ENCODE measurements at regions not wholly inside any gene's neighbourhood (a gene's known extent, or its start where the extent isn't known, plus 50 kb on each side); places are given as distances from the start of the nearest gene placed in this dataset.
"Not testable (repeated sequence)": the region's sequence is repeated elsewhere in the genome, so short reads cannot be mapped to it uniquely, and the experiment has no call there.

DNA sequence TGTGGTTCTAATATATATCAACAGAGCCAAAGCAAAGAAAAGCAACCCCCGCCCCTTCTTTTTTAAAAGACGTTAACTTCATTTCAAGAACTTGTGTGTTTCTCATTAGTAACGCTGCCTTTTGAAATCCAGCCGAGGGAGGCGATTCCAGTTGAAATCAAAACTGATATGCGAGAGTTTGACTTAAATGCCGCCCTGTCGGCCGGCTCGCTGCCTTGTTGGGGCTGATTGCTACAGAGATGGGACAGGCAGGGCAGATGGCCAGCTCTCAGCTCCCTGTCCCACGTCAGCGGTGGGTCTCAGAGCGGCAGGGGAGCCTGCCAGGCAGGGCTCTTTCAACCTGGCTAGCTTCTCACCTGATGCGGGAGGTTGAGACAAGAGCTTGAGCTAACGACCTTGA lies 51.9 kb upstream of the ALX4 start:
- DNase-seq, result no peak

DNA sequence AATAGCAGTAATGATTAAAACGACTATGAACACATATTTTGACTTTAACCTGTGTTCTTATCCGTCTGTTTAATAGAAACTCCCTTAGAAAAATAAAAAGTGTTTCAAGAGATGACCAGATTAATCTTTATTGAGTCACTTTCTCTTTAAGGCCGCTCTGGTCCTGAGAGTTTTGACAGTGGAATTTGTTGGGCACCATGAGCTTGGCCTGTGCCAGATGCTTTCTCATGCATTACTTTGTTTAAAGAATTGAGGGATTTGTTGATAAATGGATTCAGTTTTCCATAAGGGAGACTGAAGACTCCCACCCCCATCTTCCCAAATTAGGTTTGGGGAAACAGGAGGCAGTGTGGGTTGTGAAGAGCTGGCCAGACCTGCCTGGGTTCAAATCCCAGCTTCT lies 53.2 kb upstream of the ALX4 start:
- no peak for DNase-seq

DNA sequence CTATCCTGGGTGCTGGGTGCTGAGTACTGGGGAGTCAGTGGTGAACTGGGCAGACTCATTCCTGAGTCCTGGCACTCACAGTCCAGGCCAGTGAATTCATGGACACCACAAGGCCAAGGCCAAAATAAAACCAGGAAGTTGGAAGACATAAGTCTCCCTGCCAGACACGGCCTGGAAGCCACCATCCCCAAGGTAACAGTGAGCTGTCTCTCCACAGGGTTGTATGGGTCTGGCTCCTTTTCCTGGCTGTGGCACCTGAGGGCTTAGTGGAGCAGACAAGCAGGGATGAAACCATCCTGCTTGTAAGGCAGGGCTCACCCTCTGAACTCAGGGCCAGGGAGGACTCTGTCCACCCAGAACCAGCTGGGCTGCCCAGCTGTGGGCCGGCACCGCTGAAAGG lies 54.7 kb upstream of the ALX4 start:
- no peak for DNase-seq

DNA sequence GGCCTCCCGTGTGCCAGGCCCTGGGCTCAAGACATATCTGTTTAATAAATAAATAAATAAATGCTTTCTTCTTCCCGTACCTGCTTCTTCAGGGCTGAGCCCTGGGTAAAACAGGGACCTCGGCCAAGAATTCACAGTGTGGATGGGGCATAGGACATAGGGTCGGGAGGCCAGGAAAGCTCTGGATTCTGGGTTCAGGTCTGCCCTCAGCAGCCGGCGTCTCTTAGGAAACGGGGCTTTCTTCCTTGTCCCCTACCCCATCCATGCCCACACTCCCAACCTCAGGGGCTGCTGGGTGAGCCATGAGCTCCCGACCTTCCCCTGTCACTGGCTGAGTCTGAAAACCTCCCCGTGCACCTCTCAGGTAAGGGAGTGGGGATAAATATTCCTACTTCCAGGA lies 55.7 kb upstream of the ALX4 start:
- no peak for DNase-seq

DNA sequence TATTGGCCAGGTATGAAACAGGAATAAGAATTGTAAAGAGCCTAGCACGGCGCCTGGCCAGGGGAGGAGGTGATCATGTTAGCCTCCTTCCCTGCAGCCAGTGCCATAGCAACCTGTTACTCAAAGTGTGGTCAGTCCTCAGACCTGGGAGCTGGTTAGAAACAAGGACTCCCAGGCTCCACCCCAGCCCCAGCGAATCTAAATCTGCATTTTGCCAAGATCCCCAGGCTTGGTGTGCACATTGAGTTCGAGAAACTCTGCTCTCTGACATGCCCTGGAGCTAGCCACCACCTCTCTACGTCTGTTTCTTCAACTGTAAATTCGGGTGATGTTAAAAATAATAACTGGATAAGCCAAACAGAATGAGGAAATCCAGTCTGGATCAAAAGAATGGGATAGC lies 56.1 kb upstream of the ALX4 start:
- no peak for DNase-seq

DNA sequence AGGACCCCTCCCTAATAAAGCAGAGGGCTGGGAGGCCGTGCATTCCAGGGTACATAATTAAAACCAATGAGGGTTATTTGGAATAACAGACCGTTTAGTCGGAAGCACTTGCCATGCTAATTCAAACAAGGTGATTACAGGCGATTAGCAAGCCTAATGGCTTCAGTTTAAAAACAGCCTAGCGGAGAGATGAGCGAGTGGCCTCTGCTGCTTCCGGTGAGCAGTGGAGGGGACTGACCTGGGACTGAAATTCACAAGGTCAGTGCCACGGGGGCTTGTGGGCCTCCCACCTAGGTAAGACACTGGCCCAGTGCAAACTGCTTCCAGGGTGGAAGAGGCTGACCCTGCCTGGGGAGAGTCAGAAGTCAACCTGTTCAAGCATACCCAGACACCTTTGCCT lies 56.8 kb upstream of the ALX4 start:
- no peak for DNase-seq

DNA sequence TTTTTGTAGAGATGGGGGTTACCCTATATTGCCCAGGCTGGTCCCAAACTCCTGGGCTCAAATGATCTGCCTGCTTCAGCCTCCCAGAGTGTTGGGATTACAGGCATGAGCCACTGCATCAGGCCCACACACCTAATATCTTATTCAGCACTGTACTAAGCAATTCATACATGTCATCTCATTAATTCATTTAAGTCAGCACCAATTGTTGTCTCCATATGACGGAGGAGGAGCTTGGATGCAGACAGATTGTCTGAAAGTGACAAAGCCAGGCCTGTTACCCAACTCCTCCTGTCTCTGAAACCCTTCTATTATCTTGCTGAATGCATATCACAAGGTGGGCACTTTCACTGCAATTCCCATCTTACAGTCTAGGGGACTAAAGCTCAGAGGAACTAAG lies 57.5 kb upstream of the ALX4 start:
- no peak for DNase-seq

DNA sequence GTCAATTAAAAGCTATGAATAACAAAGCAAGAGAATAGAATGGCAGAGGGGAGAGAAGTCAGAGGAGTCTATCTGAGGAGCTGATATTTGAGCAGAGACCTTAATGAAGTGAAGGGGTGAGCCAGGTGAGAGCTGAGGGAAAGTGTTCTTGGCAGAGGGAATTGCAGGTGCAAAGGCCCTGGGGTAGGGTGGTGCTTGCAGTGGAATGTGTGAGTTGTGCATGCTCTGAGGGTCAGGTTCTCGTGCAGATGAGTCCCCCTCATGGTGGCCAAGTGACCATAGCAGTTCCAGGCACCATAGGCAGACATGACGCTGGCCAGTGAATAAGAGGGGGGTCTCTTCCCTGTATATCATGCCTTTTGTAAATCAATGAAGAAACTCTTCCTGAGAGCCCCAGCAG lies 58.9 kb upstream of the ALX4 start:
- no peak for DNase-seq

DNA sequence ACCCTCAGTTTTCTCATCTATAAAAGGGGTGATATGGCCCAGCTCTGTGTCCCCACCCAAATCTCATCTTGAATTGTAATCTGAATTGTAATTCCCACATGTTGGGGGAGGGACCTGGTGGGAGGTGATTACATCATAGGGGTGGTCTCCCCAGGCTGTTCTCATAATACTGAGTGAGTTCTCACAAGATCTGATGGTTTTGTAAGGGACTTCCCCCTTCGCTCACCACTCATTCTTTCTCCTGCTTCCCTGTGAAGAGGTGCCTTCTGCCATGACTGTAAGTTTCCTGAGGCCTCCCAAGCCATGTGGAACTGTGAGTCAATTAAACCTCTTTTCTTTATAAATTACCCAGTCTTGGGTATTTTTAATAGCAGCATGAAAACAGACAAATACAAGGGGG lies 61.1 kb upstream of the ALX4 start:
- not testable (repeated sequence) for DNase-seq

DNA sequence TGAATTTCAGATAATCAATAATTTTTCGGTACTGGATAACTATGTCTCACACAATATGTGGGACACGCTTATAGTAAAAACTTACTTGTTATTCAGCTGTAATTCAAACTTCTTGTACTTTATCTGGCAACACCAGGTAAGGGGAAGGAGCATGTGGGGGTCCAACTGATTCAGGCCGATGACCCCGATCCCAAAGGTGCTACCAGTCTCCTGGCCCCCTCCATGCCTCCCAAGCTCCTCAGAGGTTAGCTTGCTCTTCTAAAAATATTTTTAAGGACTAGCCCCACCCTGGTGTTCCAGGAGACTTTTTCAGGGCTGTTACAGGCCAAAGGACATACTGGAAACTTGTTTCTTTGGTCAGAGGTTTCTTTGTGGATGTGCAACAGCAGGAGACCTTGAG lies 61.8 kb upstream of the ALX4 start:
- DNase-seq, result no peak

DNA sequence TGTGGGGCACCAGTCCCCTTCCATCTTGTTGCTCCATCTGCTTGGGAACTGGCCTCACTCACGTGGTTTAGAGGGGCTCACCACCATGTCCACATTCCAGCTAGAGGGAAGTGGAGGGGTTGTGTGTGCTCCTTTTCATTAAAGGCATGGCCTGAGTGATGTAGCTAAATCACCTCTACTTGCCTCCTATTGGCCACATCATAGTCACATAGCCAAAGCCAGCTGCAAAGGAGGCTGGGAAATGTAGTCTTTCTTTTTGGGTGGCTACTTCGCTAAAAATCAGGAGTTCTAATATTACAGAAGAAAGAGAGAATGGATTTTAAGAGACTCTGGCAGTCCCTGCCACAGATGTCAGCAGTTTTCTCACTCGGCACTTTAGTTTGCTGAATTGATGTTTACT lies 63.0 kb upstream of the ALX4 start:
- no peak for DNase-seq

DNA sequence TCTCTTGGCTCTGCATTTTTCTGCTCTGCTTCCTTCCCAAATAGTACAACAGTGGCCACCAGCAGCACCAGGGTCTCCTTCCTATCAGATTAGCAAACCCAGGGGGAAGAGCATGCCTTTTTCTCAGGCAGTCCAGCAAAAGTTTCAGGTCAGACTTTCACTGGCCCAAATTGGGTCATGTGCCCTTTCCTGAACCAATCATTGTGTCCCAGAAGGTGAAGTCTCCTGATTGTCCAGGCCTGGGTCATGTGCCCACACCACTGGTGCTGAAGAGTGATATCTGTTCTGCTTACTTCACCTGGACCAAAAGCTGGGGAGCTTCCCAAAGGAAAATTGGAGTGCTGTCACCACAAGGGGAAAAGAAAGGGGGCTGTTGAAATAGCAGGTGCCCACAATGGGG lies 64.1 kb upstream of the ALX4 start:
- no peak for DNase-seq

DNA sequence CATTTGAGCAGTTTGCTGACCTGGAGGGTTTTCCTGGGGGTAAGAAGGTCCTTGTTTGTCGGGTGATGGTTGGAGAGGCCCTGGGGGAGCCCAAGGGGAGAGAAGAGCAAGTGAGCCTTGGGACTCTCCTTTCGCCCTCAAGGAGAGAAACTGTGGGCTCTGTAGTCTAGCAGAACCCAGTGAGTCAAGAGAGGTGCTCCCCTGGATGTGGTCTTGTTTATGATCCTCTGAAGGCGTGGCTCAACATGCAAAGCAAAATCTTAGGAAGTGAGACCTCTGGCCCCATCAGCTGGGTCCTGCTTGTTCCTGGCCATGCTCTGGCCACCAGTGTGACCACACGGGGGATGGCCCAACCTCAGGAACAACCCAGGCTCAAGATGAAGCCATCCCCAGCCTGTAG lies 66.5 kb upstream of the ALX4 start:
- no peak for DNase-seq

DNA sequence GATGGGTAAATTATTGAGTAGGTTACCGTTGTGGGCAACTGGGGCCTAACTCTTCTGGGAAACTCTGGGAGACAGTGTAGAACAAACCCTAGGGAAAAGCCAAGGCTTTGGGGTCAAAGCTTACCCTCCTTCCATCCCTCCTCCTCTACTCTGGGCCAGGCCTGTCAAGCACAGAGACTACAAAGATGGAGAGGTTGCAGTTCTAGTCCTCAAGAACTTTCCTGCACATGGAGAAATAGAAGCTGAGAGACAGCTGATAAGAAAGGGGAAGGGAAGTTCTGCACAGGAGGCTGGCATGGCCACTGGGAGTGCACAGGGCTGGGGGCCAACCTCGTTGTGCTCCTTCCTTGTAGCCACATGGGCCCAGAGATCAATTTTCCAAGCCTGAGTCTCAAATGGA lies 67.2 kb upstream of the ALX4 start:
- DNase-seq, result no peak

DNA sequence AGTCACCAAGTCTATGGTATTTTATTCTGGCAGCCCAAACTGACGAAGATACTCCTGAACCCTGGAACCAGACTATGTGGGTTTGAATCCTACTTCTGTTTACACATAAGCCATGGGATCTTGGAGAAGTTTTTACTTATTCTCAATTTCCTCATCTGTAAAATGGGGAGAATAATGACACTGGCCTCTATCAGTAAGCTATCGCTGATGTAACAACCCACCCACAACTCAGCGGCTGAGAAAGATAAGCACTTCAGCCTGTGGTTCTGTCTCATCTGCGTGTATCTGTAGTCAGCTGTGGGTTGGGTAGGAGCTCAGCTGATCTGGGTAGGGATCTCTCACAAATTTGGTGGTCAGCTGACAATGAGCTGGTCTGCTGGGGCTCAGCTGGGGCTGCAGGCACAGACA lies 68.0 kb upstream of the ALX4 start:
- DNase-seq, result no peak

DNA sequence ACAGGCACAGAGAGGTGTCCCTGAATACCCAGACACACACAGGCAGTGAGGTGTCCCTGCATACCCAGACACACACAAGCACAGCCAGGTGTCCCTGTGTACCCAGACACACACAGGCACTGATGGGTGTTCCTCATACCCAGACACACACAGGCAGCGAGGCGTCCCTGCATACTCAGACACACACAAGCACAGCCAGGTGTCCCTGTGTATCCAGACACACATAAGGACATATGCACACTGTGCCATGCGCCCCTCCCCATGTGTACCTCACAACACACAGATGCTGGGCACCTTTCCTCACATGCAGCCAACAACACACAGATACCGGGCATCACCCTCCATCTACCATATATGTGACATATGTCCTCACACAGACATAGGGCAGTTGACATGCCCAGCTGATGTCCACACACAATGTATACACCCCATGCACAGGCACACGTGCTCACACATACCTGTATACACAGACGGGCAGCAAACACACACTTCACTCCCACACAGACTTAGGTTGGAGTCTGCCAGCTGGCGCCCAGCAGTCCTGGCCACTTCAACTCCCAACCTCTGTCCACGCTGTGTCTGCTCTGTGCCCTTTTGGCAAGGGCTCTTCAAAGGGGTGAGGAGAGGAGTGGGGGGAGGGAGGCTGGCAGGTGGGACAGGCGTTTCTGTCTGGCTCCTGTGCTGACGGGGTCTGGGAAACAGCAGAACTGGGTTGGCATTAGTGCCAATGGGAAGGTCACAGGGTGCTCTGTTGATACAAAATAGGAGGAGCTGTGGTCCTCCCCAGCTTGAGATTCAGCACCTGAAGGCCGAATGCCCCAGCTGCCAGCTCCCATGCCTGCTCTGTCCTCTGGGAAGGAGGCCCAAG lies 69.4 kb upstream of the ALX4 start:
- no peak for DNase-seq

DNA sequence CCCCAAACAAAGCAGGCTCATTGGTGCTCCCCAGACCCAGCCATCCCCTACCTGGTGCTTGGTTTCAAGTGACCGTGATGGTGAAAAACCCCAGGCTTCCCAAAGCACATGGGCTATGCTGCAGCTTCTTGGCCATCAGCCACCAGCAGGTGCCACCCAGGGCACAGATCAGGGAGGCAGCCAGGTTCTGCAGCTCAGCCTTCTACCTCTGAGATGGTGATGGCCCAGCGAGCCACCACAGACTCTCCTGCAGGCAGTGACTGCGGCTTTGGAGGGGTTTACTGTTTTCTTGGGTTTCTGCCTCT lies 70.0 kb upstream of the ALX4 start:
- DNase-seq, result no peak

DNA sequence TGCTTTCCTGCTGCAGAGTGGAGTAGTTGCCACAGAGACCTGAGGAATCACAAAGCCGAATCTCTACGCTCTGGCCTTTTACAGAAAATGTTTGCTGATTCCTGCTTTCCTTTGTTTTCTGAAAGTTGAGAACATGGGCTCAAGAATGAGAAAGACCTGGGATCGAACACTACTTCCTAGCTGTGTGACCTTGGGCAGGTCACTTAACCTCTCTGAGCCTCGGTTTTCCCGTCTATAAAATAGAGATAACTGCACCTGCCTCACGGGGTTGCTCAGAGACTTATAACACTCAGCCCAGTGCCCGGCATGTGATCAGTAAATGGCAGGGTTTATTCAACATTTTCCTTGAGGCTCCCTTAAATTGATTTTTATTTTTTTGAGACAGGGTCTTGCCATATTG lies 70.9 kb upstream of the ALX4 start:
- no peak for DNase-seq

DNA sequence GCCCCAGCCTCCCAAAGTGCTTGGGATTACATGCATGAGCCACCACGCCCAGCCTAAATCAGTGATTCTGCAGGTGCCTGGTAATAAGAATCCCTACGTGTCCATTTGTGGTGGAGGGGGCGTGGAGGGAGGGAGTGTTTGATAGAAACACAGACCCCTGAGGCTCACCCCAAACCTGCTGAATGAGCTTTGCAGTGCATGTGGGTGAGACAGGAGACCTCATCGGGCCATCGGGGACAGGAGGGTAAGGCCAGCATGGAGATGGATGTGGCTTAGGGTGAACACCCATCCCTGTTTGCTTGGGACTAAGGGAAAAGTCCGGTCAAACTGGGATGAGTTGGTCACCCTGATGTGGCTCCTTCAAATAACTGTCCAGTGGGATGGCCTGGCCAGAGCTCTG lies 71.3 kb upstream of the ALX4 start:
- DNase-seq, result no peak

DNA sequence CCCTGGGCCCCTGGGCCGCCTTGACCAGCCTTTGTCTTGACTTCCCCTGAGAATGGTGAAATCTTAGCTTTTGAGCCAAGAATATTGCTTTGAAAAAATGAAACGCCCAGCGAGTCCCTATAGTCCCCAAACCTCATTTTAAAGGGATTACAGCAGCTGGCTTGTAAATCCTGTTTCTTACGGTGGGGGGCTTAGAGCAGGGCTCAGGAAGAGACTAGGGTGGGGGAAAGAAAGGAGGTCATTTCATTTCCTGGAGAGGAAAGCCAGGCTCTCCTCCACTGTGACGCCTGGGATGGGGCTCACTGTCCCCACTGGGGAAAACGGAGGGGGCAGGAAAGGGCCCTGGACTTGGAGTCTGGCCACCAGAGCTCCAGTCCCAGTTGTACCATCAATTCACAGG lies 72.2 kb upstream of the ALX4 start:
- no peak for DNase-seq

DNA sequence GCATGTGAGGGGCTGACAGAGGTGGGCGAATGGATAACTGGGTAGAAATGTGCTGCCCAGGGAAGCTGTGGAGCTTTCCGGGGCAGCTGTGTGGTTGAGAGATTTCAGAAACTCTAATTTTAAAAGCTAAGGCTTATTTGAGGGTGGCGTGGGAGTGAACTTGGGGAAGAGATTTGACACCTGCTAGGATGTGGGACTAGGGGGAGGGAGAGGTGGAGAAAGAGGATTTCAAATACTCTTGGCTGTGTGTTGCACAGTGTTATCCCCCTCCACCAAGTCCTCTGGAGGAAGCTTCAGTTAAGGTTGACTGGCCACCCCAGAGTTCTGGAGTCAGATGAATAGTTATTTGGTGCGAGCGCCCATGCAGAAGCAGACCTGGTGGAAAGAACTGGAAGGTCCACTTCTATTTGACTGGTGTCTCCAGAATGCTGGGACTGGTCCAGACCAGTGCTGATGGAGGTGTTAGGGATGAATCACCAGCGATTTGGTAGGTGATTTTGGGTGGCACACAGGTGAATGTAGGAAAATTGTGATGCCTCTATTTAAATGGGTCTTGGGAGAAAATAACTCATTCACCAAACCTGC lies 72.8 kb upstream of the ALX4 start:
- DNase-seq, result no peak

DNA sequence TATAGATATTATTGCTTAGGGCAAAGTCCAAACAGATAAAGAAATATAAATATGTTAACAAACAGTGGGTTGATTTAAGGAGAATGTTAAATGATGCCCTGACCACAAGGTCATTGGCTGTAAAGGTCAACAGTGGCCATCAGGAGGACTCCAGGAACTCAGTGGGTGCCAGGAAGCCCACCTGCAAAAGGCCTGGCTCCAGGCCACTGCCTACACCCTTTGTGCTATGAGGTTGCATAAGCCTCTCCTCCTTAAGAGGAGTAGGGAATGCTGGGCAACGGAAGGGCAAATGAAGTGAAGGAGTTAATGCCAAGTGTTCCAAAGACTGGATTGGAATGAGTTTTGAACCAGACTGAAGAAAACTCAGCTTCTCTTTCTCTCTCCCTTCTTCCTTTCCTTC lies 73.3 kb upstream of the ALX4 start:
- DNase-seq, result no peak

DNA sequence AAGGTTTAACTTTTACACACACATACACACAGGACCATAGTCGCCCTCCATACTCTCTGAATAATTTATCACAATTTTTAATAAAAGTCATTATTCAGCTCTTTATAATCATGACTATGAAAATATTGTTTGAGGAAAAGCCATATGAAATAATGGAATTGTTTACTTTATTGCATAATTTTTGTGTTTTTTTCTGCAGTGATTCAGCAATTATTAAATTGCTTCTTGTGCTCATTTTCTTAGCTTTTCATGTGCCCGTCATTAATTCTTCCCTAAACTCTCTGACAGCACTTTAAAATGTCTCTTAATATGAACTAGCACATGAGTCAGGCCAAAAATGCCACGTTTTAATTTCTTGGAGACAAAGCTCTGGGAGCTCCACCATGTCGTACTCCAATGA lies 77.5 kb upstream of the ALX4 start:
- DNase-seq, result no peak

DNA sequence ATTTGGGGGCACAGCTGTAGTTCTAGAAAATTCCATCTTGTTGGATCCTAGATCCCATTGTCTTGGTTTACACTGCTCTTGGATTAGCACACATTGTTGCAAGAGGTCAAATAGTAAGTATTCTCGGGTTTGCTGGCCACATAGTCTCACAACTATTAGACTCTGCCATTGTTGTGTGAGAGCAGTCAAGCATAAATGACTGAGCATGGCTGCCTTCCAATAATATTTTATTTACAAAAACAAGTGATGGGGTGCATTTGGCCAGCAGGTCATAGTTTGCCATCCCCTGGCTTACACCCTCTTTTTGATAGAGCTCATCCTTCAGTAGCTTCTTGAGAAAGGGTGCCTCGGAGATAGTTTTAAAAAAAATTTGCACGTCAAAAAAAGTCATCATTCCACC lies 77.9 kb upstream of the ALX4 start:
- DNase-seq, result no peak
